ENCODE measurements at regions not wholly inside any gene's neighbourhood (a gene's known extent, or its start where the extent isn't known, plus 50 kb on each side); places are given as distances from the start of the nearest gene placed in this dataset.

DNA sequence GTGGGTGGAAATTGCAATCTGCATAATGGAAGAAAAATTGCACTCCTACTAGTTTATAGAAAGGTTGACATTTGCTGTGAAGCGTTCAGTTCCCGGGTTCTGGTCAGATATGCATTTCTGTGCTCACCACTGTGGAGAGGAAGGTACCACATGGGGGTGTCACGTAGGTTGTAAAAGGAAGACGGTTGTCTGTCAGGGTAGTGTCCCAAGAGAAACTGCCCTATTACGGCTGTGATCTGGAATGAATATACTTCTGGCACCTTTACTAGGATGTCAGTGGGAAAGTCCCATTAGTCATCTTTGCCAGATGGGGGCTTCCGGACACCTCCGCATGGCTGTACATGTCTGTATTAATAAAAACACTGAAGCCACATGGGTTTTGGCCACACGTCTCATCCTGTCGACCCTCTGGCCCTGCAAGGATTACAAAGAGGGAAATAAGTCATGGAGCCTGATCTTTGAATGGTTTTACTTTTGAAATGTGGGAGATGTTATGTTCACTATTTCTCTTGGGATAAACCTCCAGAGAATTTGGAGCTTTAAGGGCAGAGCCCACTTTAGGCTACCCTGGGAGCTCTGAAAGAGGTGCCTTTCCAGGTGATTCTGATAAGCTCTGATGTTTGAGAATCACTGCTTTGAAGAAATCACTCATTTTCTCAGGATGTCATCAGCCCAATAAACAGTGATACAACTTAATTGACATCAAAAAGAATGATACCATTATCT is 133.9 kb downstream of the AKAP11 start (continued):
- TF ChIP-seq, protein P1, sequence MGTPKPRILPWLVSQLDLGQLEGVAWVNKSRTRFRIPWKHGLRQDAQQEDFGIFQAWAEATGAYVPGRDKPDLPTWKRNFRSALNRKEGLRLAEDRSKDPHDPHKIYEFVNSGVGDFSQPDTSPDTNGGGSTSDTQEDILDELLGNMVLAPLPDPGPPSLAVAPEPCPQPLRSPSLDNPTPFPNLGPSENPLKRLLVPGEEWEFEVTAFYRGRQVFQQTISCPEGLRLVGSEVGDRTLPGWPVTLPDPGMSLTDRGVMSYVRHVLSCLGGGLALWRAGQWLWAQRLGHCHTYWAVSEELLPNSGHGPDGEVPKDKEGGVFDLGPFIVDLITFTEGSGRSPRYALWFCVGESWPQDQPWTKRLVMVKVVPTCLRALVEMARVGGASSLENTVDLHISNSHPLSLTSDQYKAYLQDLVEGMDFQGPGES (IDR thresholded peaks at IDR 0.05), result no peak
- TF ChIP-seq RCOR1 (conservative IDR thresholded peaks at IDR 0.05; ENCODE audit: low read depth, low read length) (peak; percentile 38; the same call in 1 of the 2 replicates), PAX8 (IDR thresholded peaks at IDR 0.05) (no peak), BCL11A (IDR thresholded peaks at IDR 0.05; ENCODE audit: low read depth, low read length) (peak; percentile 86), CREM (IDR thresholded peaks at IDR 0.05; ENCODE audit: low read depth) (peak; percentile 89), BACH1 (IDR thresholded peaks at IDR 0.05; ENCODE audit: borderline replicate concordance) (peak; percentile 81; the same call in 1 of the 2 replicates), RAD21 (IDR thresholded peaks at IDR 0.05; ENCODE audit: insufficient read depth, low read depth, low read length) (peak; percentile 45), CHD1 (IDR thresholded peaks at IDR 0.05; ENCODE audit: low read depth, low read length) (0 out of 2 replicates have a peak, but pooled peaks have one; percentile 52), NR2F1 (conservative IDR thresholded peaks at IDR 0.05) (peak; percentile 85), MTA2 (IDR thresholded peaks at IDR 0.05; ENCODE audit: low read depth) (peak; percentile 92), MEF2A (IDR thresholded peaks at IDR 0.05; ENCODE audit: insufficient read depth, low read depth, low read length) (peak; percentile 88), EZH2 (IDR thresholded peaks at IDR 0.05; ENCODE audit: borderline replicate concordance, control insufficient read depth, low read depth, low read length) (no peak), POLR2AphosphoS2 (IDR thresholded peaks at IDR 0.05; ENCODE audit: low read depth, low read length) (no peak), SIX5 (IDR thresholded peaks at IDR 0.05; ENCODE audit: low read depth, low read length, severe bottlenecking) (no peak)
- TF ChIP-seq, protein P2, sequence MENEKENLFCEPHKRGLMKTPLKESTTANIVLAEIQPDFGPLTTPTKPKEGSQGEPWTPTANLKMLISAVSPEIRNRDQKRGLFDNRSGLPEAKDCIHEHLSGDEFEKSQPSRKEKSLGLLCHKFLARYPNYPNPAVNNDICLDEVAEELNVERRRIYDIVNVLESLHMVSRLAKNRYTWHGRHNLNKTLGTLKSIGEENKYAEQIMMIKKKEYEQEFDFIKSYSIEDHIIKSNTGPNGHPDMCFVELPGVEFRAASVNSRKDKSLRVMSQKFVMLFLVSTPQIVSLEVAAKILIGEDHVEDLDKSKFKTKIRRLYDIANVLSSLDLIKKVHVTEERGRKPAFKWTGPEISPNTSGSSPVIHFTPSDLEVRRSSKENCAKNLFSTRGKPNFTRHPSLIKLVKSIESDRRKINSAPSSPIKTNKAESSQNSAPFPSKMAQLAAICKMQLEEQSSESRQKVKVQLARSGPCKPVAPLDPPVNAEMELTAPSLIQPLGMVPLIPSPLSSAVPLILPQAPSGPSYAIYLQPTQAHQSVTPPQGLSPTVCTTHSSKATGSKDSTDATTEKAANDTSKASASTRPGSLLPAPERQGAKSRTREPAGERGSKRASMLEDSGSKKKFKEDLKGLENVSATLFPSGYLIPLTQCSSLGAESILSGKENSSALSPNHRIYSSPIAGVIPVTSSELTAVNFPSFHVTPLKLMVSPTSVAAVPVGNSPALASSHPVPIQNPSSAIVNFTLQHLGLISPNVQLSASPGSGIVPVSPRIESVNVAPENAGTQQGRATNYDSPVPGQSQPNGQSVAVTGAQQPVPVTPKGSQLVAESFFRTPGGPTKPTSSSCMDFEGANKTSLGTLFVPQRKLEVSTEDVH (IDR thresholded peaks at IDR 0.05; ENCODE audit: low read depth, partially characterized antibody), result no peak
- TF ChIP-seq, protein P3, sequence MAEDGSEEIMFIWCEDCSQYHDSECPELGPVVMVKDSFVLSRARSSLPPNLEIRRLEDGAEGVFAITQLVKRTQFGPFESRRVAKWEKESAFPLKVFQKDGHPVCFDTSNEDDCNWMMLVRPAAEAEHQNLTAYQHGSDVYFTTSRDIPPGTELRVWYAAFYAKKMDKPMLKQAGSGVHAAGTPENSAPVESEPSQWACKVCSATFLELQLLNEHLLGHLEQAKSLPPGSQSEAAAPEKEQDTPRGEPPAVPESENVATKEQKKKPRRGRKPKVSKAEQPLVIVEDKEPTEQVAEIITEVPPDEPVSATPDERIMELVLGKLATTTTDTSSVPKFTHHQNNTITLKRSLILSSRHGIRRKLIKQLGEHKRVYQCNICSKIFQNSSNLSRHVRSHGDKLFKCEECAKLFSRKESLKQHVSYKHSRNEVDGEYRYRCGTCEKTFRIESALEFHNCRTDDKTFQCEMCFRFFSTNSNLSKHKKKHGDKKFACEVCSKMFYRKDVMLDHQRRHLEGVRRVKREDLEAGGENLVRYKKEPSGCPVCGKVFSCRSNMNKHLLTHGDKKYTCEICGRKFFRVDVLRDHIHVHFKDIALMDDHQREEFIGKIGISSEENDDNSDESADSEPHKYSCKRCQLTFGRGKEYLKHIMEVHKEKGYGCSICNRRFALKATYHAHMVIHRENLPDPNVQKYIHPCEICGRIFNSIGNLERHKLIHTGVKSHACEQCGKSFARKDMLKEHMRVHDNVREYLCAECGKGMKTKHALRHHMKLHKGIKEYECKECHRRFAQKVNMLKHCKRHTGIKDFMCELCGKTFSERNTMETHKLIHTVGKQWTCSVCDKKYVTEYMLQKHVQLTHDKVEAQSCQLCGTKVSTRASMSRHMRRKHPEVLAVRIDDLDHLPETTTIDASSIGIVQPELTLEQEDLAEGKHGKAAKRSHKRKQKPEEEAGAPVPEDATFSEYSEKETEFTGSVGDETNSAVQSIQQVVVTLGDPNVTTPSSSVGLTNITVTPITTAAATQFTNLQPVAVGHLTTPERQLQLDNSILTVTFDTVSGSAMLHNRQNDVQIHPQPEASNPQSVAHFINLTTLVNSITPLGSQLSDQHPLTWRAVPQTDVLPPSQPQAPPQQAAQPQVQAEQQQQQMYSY (CRISPR knock-in tag; IDR thresholded peaks at IDR 0.05), result no peak
- TF ChIP-seq, protein P4, sequence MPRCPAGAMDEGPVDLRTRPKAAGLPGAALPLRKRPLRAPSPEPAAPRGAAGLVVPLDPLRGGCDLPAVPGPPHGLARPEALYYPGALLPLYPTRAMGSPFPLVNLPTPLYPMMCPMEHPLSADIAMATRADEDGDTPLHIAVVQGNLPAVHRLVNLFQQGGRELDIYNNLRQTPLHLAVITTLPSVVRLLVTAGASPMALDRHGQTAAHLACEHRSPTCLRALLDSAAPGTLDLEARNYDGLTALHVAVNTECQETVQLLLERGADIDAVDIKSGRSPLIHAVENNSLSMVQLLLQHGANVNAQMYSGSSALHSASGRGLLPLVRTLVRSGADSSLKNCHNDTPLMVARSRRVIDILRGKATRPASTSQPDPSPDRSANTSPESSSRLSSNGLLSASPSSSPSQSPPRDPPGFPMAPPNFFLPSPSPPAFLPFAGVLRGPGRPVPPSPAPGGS (IDR thresholded peaks at IDR 0.05; ENCODE audit: borderline replicate concordance, insufficient read depth, low read depth, low read length, poor library complexity, severe bottlenecking), result peak; percentile 99
- TF ChIP-seq, protein P5, sequence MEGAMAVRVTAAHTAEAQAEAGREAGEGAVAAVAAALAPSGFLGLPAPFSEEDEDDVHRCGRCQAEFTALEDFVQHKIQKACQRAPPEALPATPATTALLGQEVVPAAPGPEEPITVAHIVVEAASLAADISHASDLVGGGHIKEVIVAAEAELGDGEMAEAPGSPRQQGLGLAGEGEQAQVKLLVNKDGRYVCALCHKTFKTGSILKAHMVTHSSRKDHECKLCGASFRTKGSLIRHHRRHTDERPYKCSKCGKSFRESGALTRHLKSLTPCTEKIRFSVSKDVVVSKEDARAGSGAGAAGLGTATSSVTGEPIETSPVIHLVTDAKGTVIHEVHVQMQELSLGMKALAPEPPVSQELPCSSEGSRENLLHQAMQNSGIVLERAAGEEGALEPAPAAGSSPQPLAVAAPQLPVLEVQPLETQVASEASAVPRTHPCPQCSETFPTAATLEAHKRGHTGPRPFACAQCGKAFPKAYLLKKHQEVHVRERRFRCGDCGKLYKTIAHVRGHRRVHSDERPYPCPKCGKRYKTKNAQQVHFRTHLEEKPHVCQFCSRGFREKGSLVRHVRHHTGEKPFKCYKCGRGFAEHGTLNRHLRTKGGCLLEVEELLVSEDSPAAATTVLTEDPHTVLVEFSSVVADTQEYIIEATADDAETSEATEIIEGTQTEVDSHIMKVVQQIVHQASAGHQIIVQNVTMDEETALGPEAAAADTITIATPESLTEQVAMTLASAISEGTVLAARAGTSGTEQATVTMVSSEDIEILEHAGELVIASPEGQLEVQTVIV (IDR thresholded peaks at IDR 0.05; ENCODE audit: borderline replicate concordance, partially characterized antibody), result no peak
